Activated CD8-positive, alpha-beta memory T cell treated with anti-CD3 and anti-CD28 coated beads for 36 hours (primary cell): ENCODE measurements at regions not wholly inside any gene's neighbourhood (a gene's known extent, or its start where the extent isn't known, plus 50 kb on each side); places are given as distances from the start of the nearest gene placed in this dataset.

Experiments used
- CTCF ChIA-PET: fragments of 350-600 bp; sonication (Branson Sonifier 250); formaldehyde crosslinking; loops from one replicate; lab custom pipeline; 2021; ENCODE audit warnings: antibody characterized with exemption; lab: Charles Lee
- POLR2A ChIA-PET: fragments of 350-600 bp; sonication (Branson Sonifier 250); formaldehyde crosslinking; loops from one replicate; lab custom pipeline; 2021; ENCODE audit warnings: antibody characterized with exemption; lab: Charles Lee

GRCh38 chr3:168396861-168397260 lies 301.1 kb upstream of the GOLIM4 start:
- ChIA-PET POLR2A (no interaction called here), CTCF (no interaction called here)

GRCh38 chr3:168395551-168395950 lies 299.8 kb upstream of the GOLIM4 start:
- ChIA-PET POLR2A (no interaction called here), CTCF (interaction anchor here (0.6 kb wide), 1 partner anchor 1128 kb away, joined by 3 read pairs; no protein-coding TSS in a partner anchor)

DNA sequence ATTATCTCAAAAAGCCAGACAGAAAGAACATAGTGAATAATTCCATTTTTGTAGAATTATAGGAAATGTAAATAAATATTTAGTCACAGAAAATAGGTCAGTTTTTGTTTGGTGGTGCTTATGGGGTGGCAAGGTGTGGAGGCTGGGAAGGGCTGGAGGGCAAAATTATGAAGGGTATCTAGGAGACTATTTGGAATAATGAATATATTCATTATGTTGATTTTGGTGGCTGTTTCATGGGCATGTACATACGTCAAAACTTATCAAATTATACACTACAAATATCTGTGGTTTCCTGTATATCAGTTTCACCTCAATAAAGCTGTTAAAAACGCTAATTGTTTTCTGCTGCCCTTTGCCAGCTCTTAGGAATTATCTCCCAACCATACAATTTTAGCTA lies 298.7 kb upstream of the GOLIM4 start:
- ChIA-PET CTCF (no interaction called here), POLR2A (no interaction called here)

- CTCF ChIA-PET = no interaction called here
Observed at GRCh38 chr3:168386301-168386700, 290.6 kb upstream of the GOLIM4 start.

GRCh38 chr3:168384990-168385389 lies 289.3 kb upstream of the GOLIM4 start:
- CTCF ChIA-PET = no interaction called here
- POLR2A ChIA-PET = no interaction called here

More at GRCh38 chr3:168386301-168386700, 290.6 kb upstream of the GOLIM4 start:
- POLR2A ChIA-PET = no interaction called here

GRCh38 chr3:168383573-168383972 lies 287.8 kb upstream of the GOLIM4 start:
- CTCF ChIA-PET = no interaction called here
- POLR2A ChIA-PET = no interaction called here

DNA sequence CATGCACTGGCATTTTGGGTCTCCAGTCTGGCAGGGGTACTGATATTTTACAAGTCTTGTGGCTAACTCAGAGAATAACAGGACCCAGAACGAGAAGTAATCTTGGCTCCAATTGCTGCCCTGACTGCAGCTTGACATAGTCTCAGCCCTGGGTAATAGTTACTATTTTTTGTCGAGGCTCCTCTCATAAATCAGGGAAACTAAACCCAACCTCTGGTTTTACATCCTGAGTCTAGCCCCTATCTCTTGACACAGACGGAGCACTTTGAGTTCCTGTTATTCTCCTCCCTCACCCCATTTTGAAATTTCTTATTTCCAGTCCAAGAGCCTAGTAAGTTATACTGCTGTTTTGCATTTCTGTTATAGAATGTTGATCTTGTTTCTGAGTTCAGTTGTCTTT lies 276.1 kb upstream of the GOLIM4 start:
- CTCF ChIA-PET = no interaction called here
- POLR2A ChIA-PET = no interaction called here

- ChIA-PET POLR2A (no interaction called here), CTCF (no interaction called here)
Observed at GRCh38 chr3:168364967-168365366, 269.2 kb upstream of the GOLIM4 start.

DNA sequence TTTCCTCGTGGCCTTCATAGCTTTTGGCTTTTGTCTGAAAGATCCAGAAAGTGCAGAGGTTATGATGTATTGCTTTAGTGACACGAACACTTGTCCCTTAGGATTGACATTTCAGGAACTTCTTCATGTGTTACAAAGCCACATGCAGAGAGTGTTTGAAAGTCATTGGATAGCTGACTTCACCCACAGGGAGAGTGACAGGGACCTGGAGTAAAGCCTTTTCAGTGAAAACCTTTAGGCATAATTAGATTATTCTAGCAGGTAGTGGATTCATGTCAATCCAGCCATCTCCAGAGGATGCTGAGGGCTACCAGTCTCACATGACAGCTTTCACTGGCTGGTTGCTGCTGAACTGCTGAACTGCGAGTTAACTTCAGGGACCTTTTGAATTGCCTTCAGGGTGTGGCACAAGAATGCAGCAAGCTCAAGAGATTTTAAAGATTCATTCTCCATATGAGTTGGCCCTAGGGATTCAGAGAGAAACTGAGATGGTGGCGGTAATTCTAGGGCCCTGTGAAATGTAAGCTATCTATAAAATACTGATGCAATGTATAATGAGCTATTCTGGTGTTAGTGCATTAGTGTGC lies 267.0 kb upstream of the GOLIM4 start:
- POLR2A ChIA-PET = no interaction called here
- CTCF ChIA-PET = no interaction called here

DNA sequence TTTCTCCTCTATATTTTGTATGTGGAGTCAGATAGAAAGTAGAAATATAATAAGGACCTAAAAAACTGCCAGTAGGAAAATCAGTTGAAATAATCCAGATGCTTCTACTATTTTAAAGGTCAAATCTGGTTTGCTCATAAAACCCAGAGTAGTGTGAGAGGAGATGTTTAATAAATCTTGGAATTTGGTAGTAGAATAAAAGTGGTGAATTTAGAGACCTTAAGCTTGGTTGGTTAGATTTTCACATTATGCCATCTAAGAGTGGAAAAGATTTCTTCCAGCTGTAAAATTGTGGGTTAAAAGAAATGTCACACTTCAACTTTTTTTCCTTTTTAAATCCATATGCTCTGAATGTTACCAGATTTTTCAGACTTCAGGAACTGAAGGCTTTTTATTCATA lies 266.4 kb upstream of the GOLIM4 start:
- POLR2A ChIA-PET = no interaction called here
- CTCF ChIA-PET = no interaction called here

- POLR2A ChIA-PET = no interaction called here
- CTCF ChIA-PET = no interaction called here
Observed at GRCh38 chr3:168360993-168361392, 265.3 kb upstream of the GOLIM4 start.

GRCh38 chr3:168342946-168343850 lies 247.5 kb upstream of the GOLIM4 start:
- ChIA-PET CTCF (no interaction called here), POLR2A (no interaction called here)

DNA sequence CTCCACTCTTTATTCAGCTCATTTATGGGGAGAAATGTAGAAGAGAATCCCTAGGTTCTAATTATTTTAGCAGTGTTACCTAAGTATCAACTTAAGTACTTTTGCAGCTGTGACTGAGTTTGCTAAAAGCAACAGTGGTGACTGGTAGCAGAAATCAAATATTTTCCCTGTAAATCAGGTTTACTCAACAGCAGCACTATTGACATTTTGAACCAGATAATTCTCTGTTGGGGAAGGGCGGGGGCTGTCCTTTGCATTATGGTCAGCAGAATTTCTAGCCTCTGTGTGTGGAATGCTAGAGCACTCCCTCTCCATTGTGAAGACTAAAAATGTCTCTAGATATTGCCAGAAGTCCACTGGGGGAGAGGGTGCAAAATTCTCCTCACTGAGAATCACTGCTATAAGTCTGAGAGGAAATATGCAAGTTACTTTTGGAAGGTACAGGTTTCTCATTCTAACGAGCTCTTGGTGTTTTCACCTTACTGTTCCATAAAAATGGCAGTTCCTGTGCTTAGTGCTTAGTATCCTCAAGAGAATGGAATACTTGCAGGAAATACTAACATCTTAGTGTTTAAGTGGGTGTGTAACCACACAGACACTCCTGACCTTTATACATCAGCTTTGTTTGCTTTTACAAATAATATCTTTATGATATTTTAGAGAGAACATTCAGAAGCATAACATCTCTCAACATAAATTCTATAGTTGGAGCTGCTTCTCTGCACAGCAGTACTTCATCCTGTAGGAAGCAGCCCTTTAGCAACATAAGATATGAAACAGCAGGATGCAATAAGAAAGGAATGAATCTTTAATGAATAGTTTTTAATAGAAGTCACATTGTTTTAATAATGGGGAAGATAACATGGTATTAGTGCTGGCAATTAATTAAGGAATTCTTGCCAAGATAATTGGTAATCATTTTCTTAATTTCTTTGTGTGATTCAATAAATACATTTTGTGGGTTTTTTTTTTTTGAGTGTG lies 246.5 kb upstream of the GOLIM4 start:
- ChIA-PET CTCF (no interaction called here), POLR2A (no interaction called here)

DNA sequence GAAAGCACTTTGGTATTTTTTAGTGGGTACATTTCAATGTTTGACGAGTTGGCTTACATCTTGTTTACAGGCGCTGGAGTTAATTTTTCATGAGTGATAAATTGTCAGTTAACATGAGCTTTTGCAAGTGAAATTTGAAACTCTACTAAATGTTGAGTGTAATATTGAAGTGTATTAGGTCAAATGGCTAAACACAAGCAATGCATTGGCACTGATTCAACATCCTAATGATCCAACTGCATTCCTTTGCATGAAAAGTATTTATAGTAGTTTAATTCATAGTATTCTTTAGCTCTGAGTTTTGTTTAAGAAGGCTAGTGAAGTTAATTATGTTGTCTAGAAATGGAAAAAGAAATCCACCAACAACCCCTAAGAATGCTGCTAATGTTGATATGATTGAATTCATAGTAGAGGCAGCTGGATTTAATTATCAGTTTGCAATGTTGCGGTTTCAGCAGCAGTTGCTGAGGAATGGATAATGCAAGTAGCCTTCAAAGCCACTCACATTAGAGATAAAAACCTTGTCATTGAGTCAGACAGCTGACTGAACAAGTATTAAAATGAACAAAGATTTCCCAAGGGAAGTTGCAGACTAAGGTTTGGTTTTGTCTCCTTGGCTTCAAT lies 245.6 kb upstream of the GOLIM4 start:
- ChIA-PET CTCF (no interaction called here), POLR2A (no interaction called here)

DNA sequence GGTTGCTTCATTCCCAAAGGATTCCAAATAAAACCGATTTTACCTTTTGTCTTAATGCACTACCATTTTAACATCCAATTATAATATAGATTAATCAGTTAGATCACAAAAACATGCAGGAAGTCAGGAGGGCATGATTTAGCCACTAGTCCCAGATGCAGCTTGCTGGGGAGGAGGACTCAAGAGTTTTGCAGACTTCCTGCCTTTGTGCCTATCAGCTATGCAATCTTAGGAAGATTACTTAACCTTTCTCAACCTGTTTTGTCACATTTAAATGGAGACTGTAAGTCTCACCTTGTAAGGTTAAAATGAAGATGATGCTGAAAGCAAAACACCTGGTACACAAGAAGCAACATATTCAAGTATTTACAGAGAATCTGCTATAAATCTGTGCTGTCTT lies 242.4 kb upstream of the GOLIM4 start:
- CTCF ChIA-PET = no interaction called here
- POLR2A ChIA-PET = no interaction called here

GRCh38 chr3:168336276-168336675 lies 240.6 kb upstream of the GOLIM4 start:
- POLR2A ChIA-PET = no interaction called here
- CTCF ChIA-PET = no interaction called here

DNA sequence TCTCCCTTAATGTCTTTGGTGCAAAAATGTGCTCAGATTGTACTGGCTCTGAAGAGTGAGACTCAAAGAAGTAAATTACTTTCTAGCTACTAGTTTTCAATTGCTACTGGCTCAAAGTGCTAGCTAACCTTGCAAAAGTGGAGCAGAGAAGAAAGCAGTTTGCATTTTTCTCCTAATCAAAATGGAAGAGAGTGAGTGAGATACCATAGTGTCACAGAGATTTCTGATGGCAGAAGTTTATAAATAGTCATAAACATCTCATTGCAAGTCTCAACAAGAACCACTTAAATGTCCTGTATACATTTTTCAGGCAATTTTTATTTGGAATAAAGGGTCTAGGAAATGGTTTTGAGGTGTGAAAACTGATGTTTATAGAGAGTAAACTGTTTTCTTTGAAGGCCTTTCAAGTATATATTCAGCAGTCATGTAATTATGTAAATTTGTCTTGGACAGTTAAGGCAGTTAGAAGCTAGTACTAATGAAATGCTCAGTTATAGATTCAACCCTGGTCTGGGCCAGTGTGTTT lies 237.7 kb upstream of the GOLIM4 start:
- CTCF ChIA-PET = no interaction called here
- POLR2A ChIA-PET = no interaction called here

- ChIA-PET CTCF (no interaction called here), POLR2A (no interaction called here)
Observed at GRCh38 chr3:168331756-168332155, 236.0 kb upstream of the GOLIM4 start.

- CTCF ChIA-PET = no interaction called here
Observed at GRCh38 chr3:168330983-168331382, 235.3 kb upstream of the GOLIM4 start.

More at GRCh38 chr3:168330983-168331382, 235.3 kb upstream of the GOLIM4 start:
- POLR2A ChIA-PET = no interaction called here
